IPS DF 6.9 (cell line): ENCODE measurements at regions not wholly inside any gene's neighbourhood (a gene's known extent, or its start where the extent isn't known, plus 50 kb on each side); places are given as distances from the start of the nearest gene placed in this dataset.
"Not testable (repeated sequence)": the region's sequence is repeated elsewhere in the genome, so short reads cannot be mapped to it uniquely, and the experiment has no call there.

Source experiments
- DNase-seq: peaks from one replicate; pipeline ENCODE4 v3.0.0-alpha.2; 2013; ENCODE audit warnings: low read depth, low spot score
- H3K27ac ChIP-seq: one replicate; pipeline ENCODE4 v1.5.1; 2013; ENCODE audit warnings: low read length, control low read depth
- H3K27me3 ChIP-seq: 2 replicates; pipeline ENCODE4 v1.6.1; 2013; ENCODE audit warnings: mild to moderate bottlenecking, low read length; ENCODE audit not compliant: control insufficient read depth, insufficient read depth
- H3K36me3 ChIP-seq: 2 replicates; pipeline ENCODE4 v1.6.1; 2013; ENCODE audit warnings: low read length; ENCODE audit not compliant: control insufficient read depth, insufficient read depth
- H3K4me1 ChIP-seq: 2 replicates; pipeline ENCODE4 v1.6.1; 2013; ENCODE audit warnings: low read length; ENCODE audit not compliant: control insufficient read depth, insufficient read depth
- H3K4me3 ChIP-seq: 2 replicates; pipeline ENCODE4 v1.5.1; 2013; ENCODE audit warnings: mild to moderate bottlenecking, low read length
- H3K9me3 ChIP-seq: 2 replicates; pipeline ENCODE4 v1.6.1; 2013; ENCODE audit warnings: low read length, inconsistent platforms; ENCODE audit not compliant: control insufficient read depth, insufficient read depth
- WGBS: extraction: QIAGEN DNeasy Blood & Tissue Kit; methylation state at CpG from one replicate; pipeline ENCODE4 v1.1.7; 2013; ENCODE audit warnings: mixed read lengths, missing lambda C conversion rate; ENCODE audit not compliant: insufficient read length, insufficient coverage; 5-methylcytosine and 5-hydroxymethylcytosine counted together

GRCh38 chr5:18438126-18438525 lies 803.9 kb downstream of the TAF11L14 start:
- no CpG with 5 or more reads among the region's 1 CpG for WGBS
- H3K4me1 ChIP-seq: no peaks in the 10 kb centered on the region
- H3K27ac ChIP-seq: no peak overlapping the region
- no peaks in the 10 kb centered on the region for H3K27me3 ChIP-seq
- H3K36me3 ChIP-seq: no peaks in the 10 kb centered on the region
- DNase-seq: no peak
- H3K9me3 ChIP-seq: no peaks in the 10 kb centered on the region
- no peak overlapping the region for H3K4me3 ChIP-seq

DNA sequence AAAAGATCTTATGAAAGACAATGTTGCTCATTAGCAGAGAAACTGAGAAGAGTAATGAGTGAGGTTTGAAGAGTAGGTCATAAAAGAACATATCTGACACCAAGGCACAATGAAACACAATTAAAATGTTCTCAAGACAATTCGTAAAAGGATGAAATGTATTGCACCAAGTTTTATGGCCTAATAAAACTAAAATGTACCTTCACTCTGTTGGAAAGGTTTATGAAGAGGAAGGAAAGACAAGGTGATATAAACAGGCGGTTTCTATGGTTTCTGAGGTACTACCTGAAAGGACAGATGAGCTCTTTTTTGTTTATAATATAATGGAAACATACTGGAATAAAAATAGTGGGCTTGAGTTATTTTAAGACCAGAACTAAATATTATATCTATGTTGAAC lies 821.3 kb downstream of the TAF11L14 start:
- Histone ChIP-seq H3K9me3 (no peaks in the 10 kb centered on the region; the same call in 1 of the 2 replicates), H3K36me3 (no peaks in the 10 kb centered on the region), H3K4me1 (no peaks in the 10 kb centered on the region), H3K4me3 (no peak overlapping the region), H3K27ac (no peak overlapping the region), H3K27me3 (no peaks in the 10 kb centered on the region)
- WGBS: no CpG with 5 or more reads among the region's 2 CpGs
- DNase-seq: no peak

GRCh38 chr5:18457255-18457654 lies 823.0 kb downstream of the TAF11L14 start:
- H3K9me3 ChIP-seq: no peaks in the 10 kb centered on the region; the same call in 1 of the 2 replicates
- WGBS: no CpG with 5 or more reads among the region's 5 CpGs
- DNase-seq: no peak
- no peak overlapping the region for H3K27ac ChIP-seq
- no peaks in the 10 kb centered on the region for H3K4me1 ChIP-seq
- no peaks in the 10 kb centered on the region for H3K36me3 ChIP-seq
- H3K4me3 ChIP-seq: no peak overlapping the region
- no peaks in the 10 kb centered on the region for H3K27me3 ChIP-seq

- Histone ChIP-seq H3K4me3 (no peak overlapping the region), H3K4me1 (no peaks in the 10 kb centered on the region), H3K27ac (no peak overlapping the region), H3K36me3 (no peaks in the 10 kb centered on the region), H3K27me3 (no peaks in the 10 kb centered on the region), H3K9me3 (no peaks in the 10 kb centered on the region; the same call in 1 of the 2 replicates)
- no peak for DNase-seq
- no CpG with 5 or more reads among the region's 1 CpG for WGBS
These were observed 827.5 kb downstream of the TAF11L14 start for GRCh38 chr5:18461766-18462165.

- whole genome bisulfite sequencing: no CpG with 5 or more reads among the region's 11 CpGs
- H3K4me3 ChIP-seq: no peak overlapping the region
These were observed 831.8 kb downstream of the TAF11L14 start for GRCh38 chr5:18465833-18466681.

GRCh38 chr5:18466731-18467130 lies 832.5 kb downstream of the TAF11L14 start:
- WGBS: no CpG with 5 or more reads among the region's 1 CpG
- no peak overlapping the region for H3K27ac ChIP-seq
- no peak for DNase-seq

More at GRCh38 chr5:18465833-18466681, 831.8 kb downstream of the TAF11L14 start:
- DNase-seq: peak; percentile 66
- no peak overlapping the region for H3K27ac ChIP-seq
- no peaks in the 10 kb centered on the region for H3K27me3 ChIP-seq
- no peaks in the 10 kb centered on the region for H3K9me3 ChIP-seq
- H3K4me1 ChIP-seq: no peaks in the 10 kb centered on the region
- H3K36me3 ChIP-seq: no peaks in the 10 kb centered on the region

DNA sequence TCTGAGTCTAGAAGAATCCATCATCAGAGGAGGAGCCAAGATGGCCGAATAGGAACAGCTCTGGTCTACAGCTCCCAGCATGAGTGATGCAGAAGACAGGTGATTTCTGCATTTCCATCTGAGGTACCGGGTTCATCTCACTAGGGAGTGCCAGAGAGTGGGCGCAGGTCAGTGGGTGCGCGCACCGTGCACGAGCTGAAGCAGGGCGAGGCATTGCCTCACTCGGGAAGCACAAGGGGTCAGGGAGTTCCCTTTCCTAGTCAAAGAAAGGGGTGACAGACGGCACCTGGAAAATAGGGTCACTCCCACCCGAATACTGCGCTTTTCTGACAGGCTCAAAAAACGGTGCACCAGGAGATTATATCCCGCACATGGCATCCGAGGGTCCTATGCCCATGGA lies 837.5 kb downstream of the TAF11L14 start:
- H3K4me1 ChIP-seq, H3K36me3 ChIP-seq, H3K27me3 ChIP-seq, H3K4me3 ChIP-seq, H3K27ac ChIP-seq, H3K9me3 ChIP-seq, DNase-seq: not testable (repeated sequence)
- no CpG with 5 or more reads among the region's 15 CpGs for WGBS

More at GRCh38 chr5:18466731-18467130, 832.5 kb downstream of the TAF11L14 start:
- Histone ChIP-seq H3K4me1 (no peaks in the 10 kb centered on the region), H3K4me3 (no peak overlapping the region), H3K36me3 (no peaks in the 10 kb centered on the region), H3K27me3 (no peaks in the 10 kb centered on the region), H3K9me3 (no peaks in the 10 kb centered on the region)

GRCh38 chr5:18483451-18483850 lies 849.2 kb downstream of the TAF11L14 start:
- Histone ChIP-seq H3K27me3 (no peaks in the 10 kb centered on the region), H3K27ac (no peak overlapping the region), H3K4me3 (no peak overlapping the region), H3K4me1 (peaks cover 2% of the 10 kb centered on the region; the same call in 1 of the 2 replicates), H3K36me3 (no peaks in the 10 kb centered on the region), H3K9me3 (no peaks in the 10 kb centered on the region)
- no CpG with 5 or more reads among the region's 3 CpGs for WGBS
- DNase-seq: no peak

DNA sequence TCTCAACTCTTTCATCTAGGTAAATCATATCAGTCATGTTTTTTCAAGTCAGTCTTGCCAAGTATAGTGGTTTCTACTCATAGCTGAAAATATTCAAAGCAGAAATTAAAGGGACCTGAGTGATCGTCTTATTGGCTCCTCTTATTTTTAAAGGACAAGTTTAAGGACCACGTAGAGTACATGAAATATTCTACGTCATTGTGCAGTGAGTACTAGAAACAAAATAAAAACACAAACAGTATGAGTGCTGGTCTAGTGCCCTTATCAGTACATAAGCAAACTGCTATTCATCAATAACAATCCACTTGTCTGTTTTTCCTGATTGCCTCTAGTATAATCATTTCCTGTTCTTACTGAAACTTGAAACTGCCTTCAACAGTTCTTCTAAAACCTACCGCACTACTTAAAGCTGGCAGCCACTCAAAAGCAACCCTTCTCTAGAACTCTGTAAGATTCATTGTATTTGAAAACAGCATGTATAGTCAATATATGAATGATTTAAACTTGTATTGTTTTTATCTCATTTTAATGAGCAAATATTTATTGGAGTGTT lies 853.7 kb downstream of the TAF11L14 start:
- Histone ChIP-seq H3K36me3 (no peaks in the 10 kb centered on the region), H3K27me3 (no peaks in the 10 kb centered on the region), H3K4me1 (peaks cover 2% of the 10 kb centered on the region; the same call in 1 of the 2 replicates), H3K27ac (no peak overlapping the region), H3K4me3 (no peak overlapping the region), H3K9me3 (no peaks in the 10 kb centered on the region)
- WGBS: no CpG with 5 or more reads among the region's 4 CpGs
- DNase-seq: no peak

GRCh38 chr5:18489703-18490102 lies 855.4 kb downstream of the TAF11L14 start:
- DNase-seq: no peak
- H3K4me3 ChIP-seq: no peak overlapping the region

More at GRCh38 chr5:18489703-18490102, 855.4 kb downstream of the TAF11L14 start:
- Histone ChIP-seq H3K36me3 (no peaks in the 10 kb centered on the region), H3K27ac (no peak overlapping the region), H3K9me3 (no peaks in the 10 kb centered on the region), H3K27me3 (no peaks in the 10 kb centered on the region), H3K4me1 (peaks cover 2% of the 10 kb centered on the region; the same call in 1 of the 2 replicates)
- no CpG with 5 or more reads among the region's 1 CpG for WGBS
